ENCODE measurements at regions not wholly inside any gene's neighbourhood (a gene's known extent, or its start where the extent isn't known, plus 50 kb on each side); places are given as distances from the start of the nearest gene placed in this dataset.
"Not testable (repeated sequence)": the region's sequence is repeated elsewhere in the genome, so short reads cannot be mapped to it uniquely, and the experiment has no call there.

- DNase-seq; intact Hi-C loops (cut with micrococcal nuclease); ATAC-seq: not testable (repeated sequence)
Measured at GRCh38 chr4:189848672-189849071, 92.0 kb upstream of the FRG1 start.

GRCh38 chr4:189850239-189850856 lies 90.3 kb upstream of the FRG1 start:
- no peak for ATAC-seq
- DNase-seq: no peak
- intact Hi-C loops (cut with micrococcal nuclease): no loop called here

- no peak for ATAC-seq
- DNase-seq: no peak
- intact Hi-C loops (cut with micrococcal nuclease): no loop called here
Measured at GRCh38 chr4:189858435-189858834, 82.2 kb upstream of the FRG1 start.

- no peak for DNase-seq
- intact Hi-C loops (cut with micrococcal nuclease): no loop called here
- ATAC-seq: no peak
Measured at GRCh38 chr4:189861101-189861500, 79.6 kb upstream of the FRG1 start.

GRCh38 chr4:189869236-189869635 lies 71.4 kb upstream of the FRG1 start:
- DNase-seq (no peak), ATAC-seq (no peak)
- intact Hi-C loops (cut with micrococcal nuclease): no loop called here

- DNase-seq: no peak
- intact Hi-C loops (cut with micrococcal nuclease): no loop called here
- ATAC-seq: no peak
Measured at GRCh38 chr4:189870511-189871234, 70.0 kb upstream of the FRG1 start.

- intact Hi-C loops (cut with micrococcal nuclease): no loop called here
Measured at GRCh38 chr4:189874591-189874990, 66.1 kb upstream of the FRG1 start.

GRCh38 chr4:189881190-189881589 lies 59.5 kb upstream of the FRG1 start:
- ATAC-seq; intact Hi-C loops (cut with micrococcal nuclease): not testable (repeated sequence)
- peak; percentile 31 for DNase-seq

More at GRCh38 chr4:189874591-189874990, 66.1 kb upstream of the FRG1 start:
- ATAC-seq: peak; percentile 53
- DNase-seq: no peak

GRCh38 chr4:189888407-189888806 lies 52.3 kb upstream of the FRG1 start:
- intact Hi-C loops (cut with micrococcal nuclease); ATAC-seq; DNase-seq: not testable (repeated sequence)
